B cell (primary cell): ENCODE measurements at regions not wholly inside any gene's neighbourhood (a gene's known extent, or its start where the extent isn't known, plus 50 kb on each side); places are given as distances from the start of the nearest gene placed in this dataset.

ENCODE experiments used
- CTCF ChIP-seq: fragments of 200-600 bp; IDR thresholded peaks from one replicate; pipeline ENCODE4 v1.8.0; 2022; ENCODE audit warnings: antibody characterized with exemption, mild to moderate bottlenecking
- EZH2 ChIP-seq: IDR thresholded peaks from 2 replicates; pipeline ENCODE4 v1.6.1; 2012; ENCODE audit warnings: borderline replicate concordance, low read depth, mild to moderate bottlenecking, moderate library complexity, low read length; ENCODE audit not compliant: insufficient read depth, poor library complexity, severe bottlenecking

GRCh38 chr7:155141562-155141961 lies 71.4 kb downstream of the HTR5A start:
- no peak for TF ChIP-seq CTCF
- TF ChIP-seq EZH2: no peak
